Neural cell (in vitro differentiated cells): ENCODE measurements at regions not wholly inside any gene's neighbourhood (a gene's known extent, or its start where the extent isn't known, plus 50 kb on each side); places are given as distances from the start of the nearest gene placed in this dataset.

ENCODE experiments used
- H2AFZ ChIP-seq: fragments of 200-600, 300-800 bp; sonication (generic), shearing (Covaris generic); 2 replicates; pipeline ENCODE4 v1.6.0; 2014; ENCODE audit warnings: low read depth, mild to moderate bottlenecking, antibody characterized with exemption, low read length, moderate library complexity
- H3F3A ChIP-seq: fragments of 200-600 bp; shearing (Covaris generic); 2 replicates; pipeline ENCODE4 v1.6.1; 2016; ENCODE audit warnings: mild to moderate bottlenecking, moderate library complexity, mixed read lengths, antibody characterized with exemption, low read length; ENCODE audit not compliant: insufficient read depth, poor library complexity, severe bottlenecking
- H3K27ac ChIP-seq: fragments of 200-600, 300-800 bp; sonication (generic), shearing (Covaris generic); 2 replicates; pipeline ENCODE4 v1.5.1; 2014; ENCODE audit warnings: mild to moderate bottlenecking, low read length, moderate library complexity
- H3K27me3 ChIP-seq: fragments of 300-800, 200-600 bp; sonication (generic), shearing (Covaris generic); 2 replicates; pipeline ENCODE4 v1.6.0; 2014; ENCODE audit warnings: mild to moderate bottlenecking, low read depth, low read length, moderate library complexity; ENCODE audit not compliant: insufficient read depth
- H3K36me3 ChIP-seq: fragments of 300-800, 200-600 bp; sonication (generic), shearing (Covaris generic); 2 replicates; pipeline ENCODE4 v1.5.1; 2014; ENCODE audit warnings: mild to moderate bottlenecking, antibody characterized with exemption, low read length, moderate library complexity; ENCODE audit not compliant: insufficient read depth
- H3K4me2 ChIP-seq: fragments of 300-800, 200-600 bp; sonication (generic), shearing (Covaris generic); 2 replicates; pipeline ENCODE4 v1.6.0; 2014; ENCODE audit warnings: mild to moderate bottlenecking, low read length
- H3K4me3 ChIP-seq: fragments of 300-800, 200-600 bp; sonication (generic), shearing (Covaris generic); 2 replicates; pipeline ENCODE4 v1.5.1; 2014; ENCODE audit warnings: mild to moderate bottlenecking, low read length, moderate library complexity
- H3K79me2 ChIP-seq: fragments of 200-600 bp; shearing (Covaris generic); replicated peaks from 2 replicates; pipeline ENCODE4 v1.6.0; 2014; ENCODE audit warnings: mild to moderate bottlenecking, low read length, moderate library complexity; ENCODE audit not compliant: insufficient read depth
- H3K9ac ChIP-seq: fragments of 300-800, 200-600 bp; sonication (generic), shearing (Covaris generic); 2 replicates; pipeline ENCODE4 v1.6.1; 2016; ENCODE audit warnings: mild to moderate bottlenecking, low read length, mixed read lengths
- H3K9me2 ChIP-seq: fragments of 200-600 bp; shearing (Covaris generic); 2 replicates; pipeline ENCODE4 v1.6.1; 2016; ENCODE audit warnings: mild to moderate bottlenecking, low read length, mixed read lengths; ENCODE audit not compliant: insufficient read depth
- H3K9me3 ChIP-seq: fragments of 200-600, 300-800 bp; sonication (generic), shearing (Covaris generic); 2 replicates; pipeline ENCODE4 v1.6.1; 2016; ENCODE audit warnings: mild to moderate bottlenecking, mixed run types, low read length, moderate library complexity, mixed read lengths
- H4K20me1 ChIP-seq: fragments of 200-600 bp; shearing (Covaris generic); 2 replicates; pipeline ENCODE4 v1.6.1; 2016; ENCODE audit warnings: mild to moderate bottlenecking, mixed run types; ENCODE audit not compliant: insufficient read depth
- EP300 ChIP-seq: fragments of 450-650 bp; conservative IDR thresholded peaks from 2 replicates; pipeline ENCODE4 v1.6.1; 2014; ENCODE audit warnings: antibody characterized with exemption, mild to moderate bottlenecking, moderate library complexity; ENCODE audit not compliant: poor library complexity, severe bottlenecking
- EZH2 ChIP-seq: fragments of 200-600, 300-800 bp; shearing (Covaris generic), sonication (generic); IDR thresholded peaks from 2 replicates; pipeline ENCODE4 v1.6.1; 2014; ENCODE audit warnings: antibody characterized with exemption, low read length, borderline replicate concordance, mild to moderate bottlenecking; ENCODE audit not compliant: insufficient read depth, poor library complexity, severe bottlenecking
- MXI1 ChIP-seq: fragments of 450-650 bp; conservative IDR thresholded peaks from 2 replicates; pipeline ENCODE4 v1.6.1; 2014; ENCODE audit warnings: antibody characterized with exemption, mild to moderate bottlenecking; ENCODE audit not compliant: poor library complexity, severe bottlenecking
- POLR2AphosphoS5 ChIP-seq: IDR thresholded peaks from 2 replicates; pipeline ENCODE4 v1.6.1; 2012
- RAD21 ChIP-seq: fragments of 450-650 bp; conservative IDR thresholded peaks from 2 replicates; pipeline ENCODE4 v1.6.1; 2014; ENCODE audit warnings: antibody characterized with exemption, mild to moderate bottlenecking, moderate library complexity
- SMC3 ChIP-seq: fragments of 450-650 bp; conservative IDR thresholded peaks from 2 replicates; pipeline ENCODE4 v1.6.1; 2014; ENCODE audit warnings: antibody characterized with exemption, mild to moderate bottlenecking, moderate library complexity; ENCODE audit not compliant: poor library complexity
- TF ChIP-seq, protein P1 (sequence below): IDR thresholded peaks from 2 replicates; pipeline ENCODE4 v1.6.1; 2012; ENCODE audit warnings: borderline replicate concordance
- TF ChIP-seq, protein P2 (sequence below): fragments of 450-650 bp; IDR thresholded peaks from 2 replicates; pipeline ENCODE4 v1.5.1; 2014; ENCODE audit warnings: antibody characterized with exemption, mild to moderate bottlenecking, moderate library complexity; ENCODE audit not compliant: poor library complexity, severe bottlenecking

DNA sequence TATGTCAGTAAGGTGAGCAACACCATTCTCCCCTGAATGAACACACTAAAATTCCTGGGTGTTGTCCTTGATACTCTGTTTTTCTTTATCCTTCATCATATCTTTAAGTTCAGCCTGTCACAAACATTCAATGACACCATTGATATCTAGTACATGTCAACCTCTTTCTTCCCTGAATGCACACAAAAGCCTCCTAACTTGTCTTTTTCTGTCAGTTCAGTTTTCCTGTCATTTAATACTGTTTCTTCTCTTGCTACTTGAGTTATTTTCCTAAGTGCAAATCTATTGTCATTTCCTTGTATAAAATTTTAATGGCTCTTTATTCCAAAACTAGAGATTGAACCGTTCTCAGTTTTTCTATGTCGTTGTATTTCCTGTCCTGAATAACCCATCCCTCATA lies 1107.6 kb upstream of the SLC39A10 start:
- Histone ChIP-seq H4K20me1 (no peaks in the 10 kb centered on the region), H3K27me3 (no peaks in the 10 kb centered on the region), H3K79me2 (no peaks in the 10 kb centered on the region), H3K4me2 (no peak overlapping the region), H3K9ac (no peak overlapping the region), H3K9me3 (no peaks in the 10 kb centered on the region), H3K4me3 (no peak overlapping the region), H3K27ac (no peak overlapping the region), H3F3A (peaks cover 4% of the 10 kb centered on the region), H3K9me2 (no peaks in the 10 kb centered on the region), H3K36me3 (no peaks in the 10 kb centered on the region), H2AFZ (no peak overlapping the region)
- TF ChIP-seq, protein P1, sequence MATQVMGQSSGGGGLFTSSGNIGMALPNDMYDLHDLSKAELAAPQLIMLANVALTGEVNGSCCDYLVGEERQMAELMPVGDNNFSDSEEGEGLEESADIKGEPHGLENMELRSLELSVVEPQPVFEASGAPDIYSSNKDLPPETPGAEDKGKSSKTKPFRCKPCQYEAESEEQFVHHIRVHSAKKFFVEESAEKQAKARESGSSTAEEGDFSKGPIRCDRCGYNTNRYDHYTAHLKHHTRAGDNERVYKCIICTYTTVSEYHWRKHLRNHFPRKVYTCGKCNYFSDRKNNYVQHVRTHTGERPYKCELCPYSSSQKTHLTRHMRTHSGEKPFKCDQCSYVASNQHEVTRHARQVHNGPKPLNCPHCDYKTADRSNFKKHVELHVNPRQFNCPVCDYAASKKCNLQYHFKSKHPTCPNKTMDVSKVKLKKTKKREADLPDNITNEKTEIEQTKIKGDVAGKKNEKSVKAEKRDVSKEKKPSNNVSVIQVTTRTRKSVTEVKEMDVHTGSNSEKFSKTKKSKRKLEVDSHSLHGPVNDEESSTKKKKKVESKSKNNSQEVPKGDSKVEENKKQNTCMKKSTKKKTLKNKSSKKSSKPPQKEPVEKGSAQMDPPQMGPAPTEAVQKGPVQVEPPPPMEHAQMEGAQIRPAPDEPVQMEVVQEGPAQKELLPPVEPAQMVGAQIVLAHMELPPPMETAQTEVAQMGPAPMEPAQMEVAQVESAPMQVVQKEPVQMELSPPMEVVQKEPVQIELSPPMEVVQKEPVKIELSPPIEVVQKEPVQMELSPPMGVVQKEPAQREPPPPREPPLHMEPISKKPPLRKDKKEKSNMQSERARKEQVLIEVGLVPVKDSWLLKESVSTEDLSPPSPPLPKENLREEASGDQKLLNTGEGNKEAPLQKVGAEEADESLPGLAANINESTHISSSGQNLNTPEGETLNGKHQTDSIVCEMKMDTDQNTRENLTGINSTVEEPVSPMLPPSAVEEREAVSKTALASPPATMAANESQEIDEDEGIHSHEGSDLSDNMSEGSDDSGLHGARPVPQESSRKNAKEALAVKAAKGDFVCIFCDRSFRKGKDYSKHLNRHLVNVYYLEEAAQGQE = peak; percentile 71
- peak; percentile 92 for TF ChIP-seq EP300
- TF ChIP-seq SMC3 = no peak
- no peak for TF ChIP-seq MXI1
- TF ChIP-seq POLR2AphosphoS5 = peak; percentile 78

DNA sequence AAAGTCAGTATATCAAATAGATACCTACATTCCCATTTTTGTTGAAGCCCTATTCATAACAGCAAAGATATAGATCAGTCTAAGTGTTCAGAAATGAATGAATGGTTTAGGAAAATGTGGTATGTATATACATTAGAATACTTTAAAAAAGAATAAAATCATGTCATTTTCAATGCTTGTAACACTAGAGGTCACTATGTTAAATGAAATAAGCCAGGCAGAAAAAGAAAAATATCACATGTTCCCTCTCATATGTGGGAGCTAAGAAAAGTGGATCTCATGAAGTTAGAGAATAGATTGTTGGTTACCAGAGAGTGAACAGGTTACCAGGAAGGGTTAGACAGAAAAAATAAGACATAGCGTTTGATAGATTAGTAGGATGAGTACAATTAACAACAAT lies 1111.0 kb upstream of the SLC39A10 start:
- H3K4me3 ChIP-seq = no peak overlapping the region
- H3K36me3 ChIP-seq = no peaks in the 10 kb centered on the region
- no peaks in the 10 kb centered on the region for H4K20me1 ChIP-seq
- H3K9ac ChIP-seq = no peak overlapping the region
- H3K9me3 ChIP-seq = no peaks in the 10 kb centered on the region
- no peaks in the 10 kb centered on the region for H3K9me2 ChIP-seq
- no peaks in the 10 kb centered on the region for H3K79me2 ChIP-seq
- H3K27me3 ChIP-seq = no peaks in the 10 kb centered on the region
- no peak overlapping the region for H3K27ac ChIP-seq
- no peak overlapping the region for H3K4me2 ChIP-seq
- peaks cover 4% of the 10 kb centered on the region for H3F3A ChIP-seq
- no peak overlapping the region for H2AFZ ChIP-seq
- peak; percentile 75 for TF ChIP-seq RAD21
- TF ChIP-seq MXI1 = no peak
- TF ChIP-seq, protein P2, sequence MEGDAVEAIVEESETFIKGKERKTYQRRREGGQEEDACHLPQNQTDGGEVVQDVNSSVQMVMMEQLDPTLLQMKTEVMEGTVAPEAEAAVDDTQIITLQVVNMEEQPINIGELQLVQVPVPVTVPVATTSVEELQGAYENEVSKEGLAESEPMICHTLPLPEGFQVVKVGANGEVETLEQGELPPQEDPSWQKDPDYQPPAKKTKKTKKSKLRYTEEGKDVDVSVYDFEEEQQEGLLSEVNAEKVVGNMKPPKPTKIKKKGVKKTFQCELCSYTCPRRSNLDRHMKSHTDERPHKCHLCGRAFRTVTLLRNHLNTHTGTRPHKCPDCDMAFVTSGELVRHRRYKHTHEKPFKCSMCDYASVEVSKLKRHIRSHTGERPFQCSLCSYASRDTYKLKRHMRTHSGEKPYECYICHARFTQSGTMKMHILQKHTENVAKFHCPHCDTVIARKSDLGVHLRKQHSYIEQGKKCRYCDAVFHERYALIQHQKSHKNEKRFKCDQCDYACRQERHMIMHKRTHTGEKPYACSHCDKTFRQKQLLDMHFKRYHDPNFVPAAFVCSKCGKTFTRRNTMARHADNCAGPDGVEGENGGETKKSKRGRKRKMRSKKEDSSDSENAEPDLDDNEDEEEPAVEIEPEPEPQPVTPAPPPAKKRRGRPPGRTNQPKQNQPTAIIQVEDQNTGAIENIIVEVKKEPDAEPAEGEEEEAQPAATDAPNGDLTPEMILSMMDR = peak; percentile 66
- peak; percentile 72 for TF ChIP-seq SMC3
- no peak for TF ChIP-seq EZH2

DNA sequence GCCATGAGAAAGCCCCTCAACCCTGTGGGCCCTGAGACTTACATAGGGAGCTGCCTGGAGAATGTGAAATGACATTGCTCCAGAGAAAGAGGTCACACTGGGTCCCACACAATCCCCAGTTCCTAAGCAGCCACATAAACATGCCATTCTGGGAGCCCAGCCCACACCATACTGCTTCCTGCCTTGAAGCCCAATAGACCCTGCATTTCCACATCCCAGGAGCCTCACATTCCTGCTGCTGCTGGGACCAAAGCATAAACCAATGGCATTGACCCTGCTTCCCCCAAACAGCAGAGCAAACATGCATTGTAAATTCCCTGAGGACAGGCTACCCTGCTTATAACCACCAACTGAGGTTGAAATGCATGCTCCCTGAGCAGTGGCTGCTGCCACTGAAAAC lies 1117.6 kb upstream of the SLC39A10 start:
- H2AFZ ChIP-seq = no peak overlapping the region
- TF ChIP-seq POLR2AphosphoS5 = no peak
- TF ChIP-seq, protein P2 = no peak

More for the DNA sequence above, 1117.6 kb upstream of the SLC39A10 start:
- Histone ChIP-seq H3K9me2 (no peaks in the 10 kb centered on the region), H3K9ac (no peak overlapping the region), H3K27me3 (no peaks in the 10 kb centered on the region), H3K4me2 (no peak overlapping the region), H3K9me3 (no peaks in the 10 kb centered on the region), H3F3A (no peaks in the 10 kb centered on the region), H4K20me1 (no peaks in the 10 kb centered on the region), H3K4me3 (no peak overlapping the region), H3K36me3 (no peaks in the 10 kb centered on the region), H3K27ac (no peak overlapping the region), H3K79me2 (no peaks in the 10 kb centered on the region)
